ENCODE measurements at regions not wholly inside any gene's neighbourhood (a gene's known extent, or its start where the extent isn't known, plus 50 kb on each side); places are given as distances from the start of the nearest gene placed in this dataset.
A peak's percentile ranks its signal among the peaks of the same experiment; 100 is the strongest.

DNA sequence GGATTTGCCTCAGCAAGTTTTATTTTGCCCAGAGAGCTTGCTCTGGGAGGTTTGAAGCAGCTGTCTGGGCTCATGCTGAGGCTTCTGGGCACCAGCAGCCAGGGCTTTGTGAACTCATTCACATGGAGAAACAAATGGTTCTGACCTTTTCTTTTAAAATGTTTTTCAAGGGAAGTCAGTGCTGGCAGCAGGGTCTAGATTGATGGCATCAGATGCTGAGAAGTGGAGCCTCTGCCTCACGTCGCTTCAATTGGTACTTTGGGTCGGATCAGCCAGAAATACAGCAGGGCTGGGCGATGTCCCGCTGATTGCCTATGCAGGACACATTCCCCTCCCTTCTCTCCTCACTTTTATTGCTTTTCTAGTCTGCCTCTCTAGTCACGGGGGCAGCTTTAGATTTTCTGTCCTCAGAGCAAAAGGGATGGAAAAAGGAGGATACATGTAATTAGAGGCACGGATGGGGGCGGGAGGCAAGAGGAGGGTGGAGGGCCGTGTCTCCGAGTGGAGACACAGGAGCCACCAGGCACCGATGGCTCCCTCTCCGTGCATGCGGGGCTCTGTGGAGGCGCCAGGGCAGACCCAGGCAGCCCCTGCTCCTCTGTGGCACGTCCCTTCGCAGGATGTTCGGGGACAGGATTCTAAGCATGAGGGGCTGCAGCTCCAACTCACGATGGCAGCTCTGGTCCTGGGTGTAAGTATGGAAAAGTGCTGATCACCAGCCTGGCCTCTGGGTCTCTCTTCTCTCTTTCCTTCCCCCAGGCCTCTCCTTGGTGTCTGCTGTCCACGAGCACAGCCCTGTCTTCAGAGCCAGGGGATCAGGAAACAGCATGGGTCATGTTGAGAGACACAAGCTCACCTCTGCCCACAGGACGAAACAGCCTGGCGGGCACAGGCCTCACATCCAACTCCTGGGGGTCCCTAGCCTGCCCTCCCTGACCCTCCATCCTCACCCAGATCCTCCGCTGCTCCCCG lies 116.1 kb downstream of the FAM43A start:
- DNase-seq (ENCODE audit: low read depth in 2 of 2): peak in 1 of 2 donors; percentile 47

DNA sequence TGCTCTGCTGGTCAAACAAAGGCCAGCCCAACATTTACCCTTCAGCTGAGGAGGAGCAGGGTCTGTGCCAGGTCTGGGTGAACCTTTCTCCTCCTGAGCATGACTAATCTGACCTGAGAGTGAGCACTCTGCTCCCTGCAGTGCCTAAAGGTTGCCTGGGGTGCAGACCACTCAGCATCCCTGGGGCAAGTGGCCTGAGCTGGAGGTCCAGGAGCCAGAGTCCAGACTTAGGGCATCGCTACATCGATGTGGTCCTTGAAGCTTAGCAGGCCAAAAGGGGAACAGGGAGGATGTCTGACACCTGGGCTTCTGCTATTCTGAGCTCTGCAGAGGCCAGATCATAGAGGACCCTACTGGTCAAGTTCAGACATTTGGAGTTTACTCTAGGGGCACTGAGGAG lies 119.1 kb downstream of the FAM43A start:
- no peak for DNase-seq (ENCODE audit: low read depth in 2 of 2)

DNA sequence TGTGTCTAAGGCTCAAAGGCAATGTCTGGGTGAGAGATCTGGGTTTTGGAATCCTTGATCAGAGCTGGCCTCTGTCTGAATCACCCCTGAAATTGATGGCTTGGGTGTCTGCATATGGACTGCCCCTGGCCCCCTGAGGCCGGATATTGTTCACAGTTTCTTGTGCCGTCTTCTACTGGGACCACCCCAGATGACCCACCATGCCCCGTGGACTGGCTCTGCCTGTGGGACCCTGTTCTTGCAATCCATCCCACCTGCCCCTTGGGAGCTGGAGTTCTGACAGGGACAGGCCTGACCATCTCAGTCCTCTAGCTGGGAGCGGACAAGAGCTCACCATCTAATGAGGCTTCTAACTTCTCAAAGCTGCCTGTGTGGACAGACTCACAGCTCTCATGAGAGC lies 119.9 kb downstream of the FAM43A start:
- DNase-seq (ENCODE audit: low read depth in 2 of 2): no peak

DNA sequence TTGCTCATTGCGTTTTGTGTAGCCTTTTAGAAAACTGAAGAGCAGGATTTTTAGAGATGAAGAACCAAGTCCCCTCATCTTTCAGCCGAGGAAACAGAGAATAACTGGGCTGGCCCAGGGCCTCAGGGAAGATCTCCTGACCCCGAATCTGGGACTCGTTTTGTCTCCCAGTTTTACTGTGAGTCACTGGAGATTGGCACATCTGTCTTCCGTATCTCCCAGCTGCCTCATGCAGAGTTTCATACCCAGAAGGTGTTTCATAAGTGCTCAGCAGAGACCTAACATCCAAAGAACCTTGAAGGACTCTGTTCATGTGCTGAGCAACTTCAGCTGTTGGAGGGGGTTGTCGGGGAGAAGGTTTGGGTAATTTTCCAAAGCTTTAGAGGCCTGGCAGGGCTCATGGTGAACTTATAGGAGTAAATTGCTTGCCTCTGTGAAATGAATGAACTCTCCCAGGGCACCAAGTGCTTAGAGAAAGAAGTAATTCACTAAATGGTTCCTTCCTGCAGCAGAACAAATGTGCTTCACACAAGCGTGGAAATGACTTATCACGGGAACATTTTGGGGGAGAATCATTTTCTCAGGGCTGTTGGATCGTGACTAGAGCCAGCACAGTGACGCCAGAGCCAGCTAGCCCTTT lies 121.4 kb downstream of the FAM43A start:
- DNase-seq (ENCODE audit: low read depth in 2 of 2): no peak

DNA sequence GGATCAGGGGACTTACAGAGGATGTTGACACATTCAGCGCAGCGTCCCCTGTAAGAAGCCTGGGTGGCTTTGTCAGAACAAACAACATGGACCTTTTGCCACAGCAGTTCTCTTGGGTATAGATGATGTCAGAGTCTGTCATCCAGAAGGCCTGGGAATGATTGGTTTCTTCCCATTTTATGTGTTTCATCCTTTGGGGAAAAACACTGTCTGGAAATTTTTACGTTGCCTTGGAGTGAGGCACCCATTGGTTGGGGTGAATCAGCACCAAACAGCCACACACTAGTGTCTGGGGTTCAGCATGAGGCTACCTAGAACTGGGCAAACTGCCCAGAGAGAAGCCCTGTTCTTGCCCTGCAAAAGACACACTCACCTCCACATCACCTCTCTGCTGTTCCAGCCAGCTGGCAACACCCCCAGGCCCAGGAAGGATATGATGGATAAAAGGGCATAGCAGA lies 123.0 kb downstream of the FAM43A start:
- peak; percentile 20 to 67 for DNase-seq (ENCODE audit: low read depth in 2 of 2)

DNA sequence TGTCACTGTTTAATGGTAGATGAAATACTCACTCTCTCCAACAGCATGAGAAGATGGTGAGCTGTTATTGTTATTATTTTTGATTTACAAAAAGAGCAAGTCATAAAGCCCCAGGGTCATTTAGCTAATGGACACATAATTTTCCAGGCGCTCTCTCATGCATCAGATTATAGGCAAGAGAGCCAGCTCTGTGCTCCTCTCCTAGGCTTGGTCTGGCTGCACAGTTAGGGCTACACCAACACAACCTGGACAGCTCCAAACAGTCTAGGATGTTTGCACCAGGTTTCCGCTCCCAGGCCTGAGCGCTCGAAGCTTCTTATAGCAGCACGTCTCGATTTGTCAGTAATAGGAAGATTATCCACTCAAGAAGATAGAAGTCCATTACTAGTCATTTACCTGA lies 123.7 kb downstream of the FAM43A start:
- no peak for DNase-seq (ENCODE audit: low read depth in 2 of 2)

DNA sequence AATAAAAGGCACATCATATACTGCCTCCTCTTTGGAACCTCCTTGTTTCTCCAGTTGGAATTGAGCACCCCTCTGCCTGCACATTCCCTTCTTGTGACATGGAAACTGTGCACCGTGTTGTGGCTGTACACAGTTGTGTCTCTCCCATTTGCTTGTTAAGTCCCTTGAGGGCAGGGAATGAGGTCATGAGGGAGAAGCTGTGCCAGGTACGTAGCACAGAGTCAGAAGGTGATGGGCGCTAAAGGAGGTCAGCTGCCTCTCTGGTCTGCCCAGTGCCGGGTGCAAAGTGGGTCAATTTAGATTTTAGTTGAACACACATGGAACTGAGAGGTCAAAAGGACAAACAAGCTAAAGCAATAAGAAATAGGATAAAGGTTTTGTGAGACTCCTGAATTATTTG lies 124.4 kb downstream of the FAM43A start:
- no peak for DNase-seq (ENCODE audit: low read depth in 2 of 2)

DNA sequence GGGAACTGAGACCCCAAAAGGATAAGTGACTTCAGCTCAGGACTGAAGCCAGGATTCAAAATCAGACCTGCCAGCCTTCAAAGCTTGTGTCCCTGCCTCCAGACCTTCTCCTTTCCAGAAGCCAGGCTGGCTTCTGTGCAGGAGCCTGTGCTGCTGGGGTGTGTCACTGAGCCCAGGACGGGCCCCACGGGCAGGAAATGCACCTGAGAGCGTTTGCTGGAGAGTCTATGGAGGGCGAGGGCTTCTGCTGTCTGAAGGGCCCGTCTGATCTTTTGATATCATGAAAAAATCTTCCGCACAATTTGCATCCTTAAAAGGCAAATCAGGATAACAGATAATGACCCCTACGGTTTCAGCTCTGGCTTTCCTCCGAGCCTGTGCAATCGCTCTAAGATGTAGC lies 125.4 kb downstream of the FAM43A start:
- no peak for DNase-seq (ENCODE audit: low read depth in 2 of 2)

DNA sequence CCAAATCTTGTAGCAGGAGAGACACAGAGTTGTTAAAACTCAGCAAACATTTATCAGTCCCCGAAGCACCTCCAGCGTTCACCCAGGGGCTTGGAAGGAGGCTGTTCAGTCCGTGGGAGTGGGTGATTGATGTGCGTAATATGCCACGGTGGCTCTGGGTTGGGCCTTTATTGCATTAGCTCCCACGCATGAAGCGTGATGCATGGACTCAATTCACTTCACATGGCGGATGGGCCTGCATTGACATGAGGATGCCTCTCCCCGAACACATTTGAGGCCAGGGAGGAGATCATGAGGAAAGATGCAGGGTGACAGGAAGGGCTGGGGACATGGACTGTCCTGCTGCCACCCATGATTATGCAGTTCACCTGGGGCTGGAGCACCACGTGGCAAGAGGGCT lies 126.5 kb downstream of the FAM43A start:
- DNase-seq (ENCODE audit: low read depth in 2 of 2): no peak

DNA sequence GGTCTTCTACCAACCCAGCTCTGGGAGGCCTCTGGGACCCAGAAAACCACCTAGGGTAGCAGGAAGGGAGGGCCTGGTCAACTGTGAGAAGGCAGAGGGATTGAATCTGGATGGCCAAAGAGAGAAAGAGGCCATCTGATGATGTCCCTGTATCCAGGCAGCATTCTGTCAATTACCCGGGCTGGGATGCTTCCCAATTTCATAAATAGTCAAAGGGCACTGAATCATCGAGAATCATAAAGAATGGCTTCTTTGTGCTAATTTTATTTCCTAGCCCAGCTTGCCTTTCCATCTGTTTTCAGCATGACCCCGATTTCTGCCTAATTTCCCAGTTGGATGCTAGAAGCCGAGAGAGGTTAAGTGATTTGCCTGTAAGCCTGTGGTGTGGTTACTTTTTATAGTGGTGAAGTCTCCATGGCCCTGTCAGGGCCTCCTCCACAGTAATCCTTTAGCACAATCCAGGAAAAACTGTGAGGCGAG lies 129.2 kb downstream of the FAM43A start:
- DNase-seq (ENCODE audit: low read depth in 2 of 2): no peak

DNA sequence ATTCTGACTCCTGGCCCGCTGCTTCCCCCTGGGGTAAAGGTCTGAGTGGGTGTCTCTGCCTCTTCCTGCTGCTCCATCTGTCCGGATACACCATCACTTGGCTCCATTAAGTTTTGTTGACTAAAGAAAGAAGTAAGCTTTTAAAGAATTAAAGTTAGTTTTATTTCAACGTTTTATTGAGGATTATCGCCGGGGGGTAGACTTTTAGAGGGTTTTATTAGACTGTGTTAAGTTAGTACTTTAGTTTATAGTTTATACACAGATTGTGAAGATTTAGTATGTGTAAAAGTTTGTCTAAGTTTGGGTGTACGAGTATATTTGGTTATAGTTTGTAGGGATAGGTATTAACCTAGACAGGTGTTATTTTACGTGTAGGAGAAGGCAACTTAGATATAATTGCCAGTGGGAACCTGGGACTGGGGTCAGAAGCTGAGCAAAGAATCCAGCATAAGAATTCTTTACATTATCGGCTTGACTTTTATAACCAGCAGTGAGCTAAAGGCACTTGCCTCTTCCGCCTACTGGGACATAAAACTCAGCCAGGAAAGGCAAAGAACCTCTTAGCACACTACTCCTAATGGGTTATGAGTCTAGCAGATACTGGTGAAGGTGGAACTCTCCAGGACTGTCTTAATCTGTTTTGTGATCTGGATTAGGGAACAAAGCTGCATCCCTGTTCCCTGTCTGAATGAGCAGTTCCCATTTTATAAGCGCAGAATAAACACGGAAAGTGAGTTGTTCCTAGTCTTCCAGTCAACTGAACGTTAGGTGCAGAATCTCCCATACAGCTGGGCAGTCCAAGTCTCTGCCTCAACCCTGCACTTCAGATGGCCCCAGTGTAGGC lies 131.3 kb downstream of the FAM43A start:
- DNase-seq (ENCODE audit: low read depth in 2 of 2): no peak

DNA sequence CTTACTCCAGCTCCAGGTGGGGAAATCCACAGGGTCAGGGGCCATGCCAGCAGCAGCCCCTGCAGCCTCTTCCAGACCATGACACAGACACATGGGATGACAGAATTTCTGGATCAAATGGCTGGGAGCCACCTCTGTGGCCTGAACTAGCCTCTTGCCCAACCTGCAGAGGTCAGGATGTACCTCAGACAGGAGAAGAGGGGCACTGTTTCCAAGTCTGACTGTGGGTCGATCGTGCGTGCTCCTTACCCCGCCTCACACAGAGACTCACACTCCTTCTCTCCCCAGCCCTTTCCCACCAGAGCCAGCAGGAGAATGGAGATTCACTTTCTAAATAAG lies 131.9 kb downstream of the FAM43A start:
- no peak for DNase-seq (ENCODE audit: low read depth in 2 of 2)

DNA sequence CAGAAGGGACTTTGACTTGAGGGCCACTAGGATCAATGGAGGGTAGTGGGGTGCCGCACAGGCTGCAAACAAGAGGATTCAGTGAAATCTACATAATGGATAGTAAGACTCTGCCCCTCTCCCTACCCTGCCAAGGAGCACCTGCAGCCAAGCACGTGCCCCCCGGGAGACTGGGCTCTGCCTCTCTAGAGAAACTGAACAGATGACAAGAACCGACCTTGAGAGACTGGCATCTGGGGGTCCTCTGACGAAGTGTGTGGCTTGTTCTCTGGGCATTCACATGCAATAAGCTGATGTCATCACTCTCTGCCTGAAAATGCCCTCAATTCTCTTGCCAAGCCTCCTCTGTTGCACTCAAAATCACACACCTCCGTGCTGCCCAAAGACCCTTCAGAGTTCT lies 132.3 kb downstream of the FAM43A start:
- DNase-seq (ENCODE audit: low read depth in 2 of 2): no peak

DNA sequence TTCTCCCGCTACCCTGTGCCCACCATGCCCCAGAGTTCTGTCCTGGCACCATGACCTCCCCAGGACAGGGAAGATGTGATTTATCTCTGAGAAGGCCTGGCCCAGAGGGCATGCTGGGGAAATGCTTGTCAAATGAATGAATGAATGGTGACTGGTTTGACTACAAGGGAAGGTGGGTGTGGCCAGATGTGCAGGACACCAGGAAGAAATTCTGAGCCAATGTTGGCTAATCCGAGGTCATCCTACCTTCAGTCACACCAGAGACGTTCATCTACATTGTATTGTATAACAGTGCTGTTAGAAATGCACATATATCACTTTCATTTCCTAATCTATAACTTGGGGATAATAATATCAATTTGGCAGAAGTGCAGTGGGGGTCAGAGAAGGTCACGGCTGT lies 138.4 kb downstream of the FAM43A start:
- DNase-seq (ENCODE audit: low read depth in 2 of 2): no peak

DNA sequence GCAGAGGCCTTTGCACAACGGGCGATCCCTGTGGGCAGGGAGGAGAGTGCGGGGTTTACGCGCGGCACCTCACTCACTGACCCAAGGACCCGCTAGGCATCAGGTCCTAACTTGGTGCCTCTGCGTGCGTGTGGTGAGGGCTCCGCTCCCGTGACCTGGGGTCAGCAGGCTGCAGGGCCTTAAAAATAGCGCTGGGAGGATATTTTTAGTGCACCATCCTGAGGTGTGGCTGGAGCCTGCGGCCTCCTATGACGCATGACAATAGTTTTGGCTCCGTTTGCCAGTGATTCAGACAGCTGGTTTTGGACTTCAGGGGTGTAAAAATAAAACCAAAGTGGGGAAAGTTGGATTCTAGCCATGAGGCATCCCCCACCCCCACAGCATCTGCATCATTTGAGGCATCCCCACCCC lies 139.0 kb downstream of the FAM43A start:
- peak; percentile 11 to 31 for DNase-seq (ENCODE audit: low read depth in 2 of 2)

DNA sequence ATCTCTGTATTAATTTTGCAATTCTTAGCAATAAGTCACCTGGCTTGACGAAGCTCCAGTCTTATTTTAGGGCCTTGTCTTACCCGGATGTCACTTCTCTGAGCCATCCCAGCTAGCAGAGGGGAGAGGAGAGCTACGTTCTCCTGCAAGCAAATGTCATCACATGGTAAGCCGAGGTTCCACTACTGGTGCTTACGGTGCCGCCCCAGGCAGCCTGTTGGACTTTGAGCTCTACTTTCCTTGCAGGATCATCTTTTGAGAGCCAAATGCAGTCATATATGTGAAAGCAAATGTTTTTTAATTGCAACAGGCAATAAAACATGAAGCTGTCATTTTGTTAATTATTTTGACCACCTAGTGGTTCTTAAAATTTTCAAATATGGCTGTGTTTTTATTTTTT lies 140.9 kb downstream of the FAM43A start:
- no peak for DNase-seq (ENCODE audit: low read depth in 2 of 2)

DNA sequence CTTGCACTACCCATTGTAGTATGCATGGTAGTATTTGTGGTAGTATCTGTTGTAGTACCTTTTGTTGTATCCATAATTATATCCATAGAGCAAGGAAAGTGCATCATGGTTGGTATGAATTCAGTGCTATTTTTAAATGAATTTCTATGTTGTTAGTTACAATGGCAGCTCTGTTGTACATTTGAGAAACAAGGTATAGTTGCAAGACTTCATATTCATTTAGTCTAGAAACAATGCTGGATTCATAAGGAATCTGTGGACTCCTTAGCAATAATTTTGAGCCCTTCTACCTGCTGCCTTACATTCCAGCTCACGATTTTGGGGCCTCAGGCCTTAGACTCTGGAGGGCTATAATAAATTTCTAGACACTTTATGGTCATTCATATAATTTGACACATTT lies 141.8 kb downstream of the FAM43A start:
- DNase-seq (ENCODE audit: low read depth in 2 of 2): no peak

DNA sequence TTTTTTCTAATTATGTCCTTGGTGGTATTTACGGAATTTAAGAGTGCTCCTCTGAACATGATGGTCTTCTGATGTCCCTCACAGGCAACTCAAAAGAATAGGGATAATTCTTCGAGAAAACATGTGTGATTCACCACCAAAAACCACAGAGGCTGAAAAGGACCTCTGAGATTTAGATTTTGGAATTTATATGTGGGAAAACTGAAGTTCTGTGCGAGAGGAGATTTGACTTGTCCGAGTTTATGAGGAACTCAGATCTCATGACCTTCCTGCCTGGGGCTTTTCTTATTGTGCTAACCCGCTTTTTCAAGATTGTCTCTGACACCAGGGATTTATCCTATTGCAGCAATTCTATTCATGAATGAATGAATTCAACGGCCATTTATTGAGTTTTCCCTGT lies 142.4 kb downstream of the FAM43A start:
- no peak for DNase-seq (ENCODE audit: low read depth in 2 of 2)

DNA sequence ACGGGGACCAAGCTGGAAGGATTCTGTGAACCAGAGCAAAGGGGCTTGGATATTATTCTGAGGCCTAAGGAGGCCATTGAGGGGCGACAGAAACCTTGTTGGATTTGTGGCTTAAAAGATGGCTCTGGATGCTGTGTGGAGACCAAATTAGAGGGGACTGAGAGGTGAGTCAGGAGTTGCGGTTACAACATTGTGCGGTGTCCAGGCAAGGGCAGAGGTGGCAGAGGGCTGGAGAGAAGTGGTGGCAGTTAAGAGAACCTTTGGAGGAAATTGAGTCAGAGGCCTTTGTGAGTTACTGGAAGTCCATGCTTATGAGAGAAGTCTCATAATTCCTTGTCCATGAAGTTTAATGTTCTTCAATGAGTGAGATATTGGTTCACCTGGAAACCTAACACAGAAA lies 143.2 kb downstream of the FAM43A start:
- peak in 1 of 2 donors; percentile 27 for DNase-seq (ENCODE audit: low read depth in 2 of 2)

DNA sequence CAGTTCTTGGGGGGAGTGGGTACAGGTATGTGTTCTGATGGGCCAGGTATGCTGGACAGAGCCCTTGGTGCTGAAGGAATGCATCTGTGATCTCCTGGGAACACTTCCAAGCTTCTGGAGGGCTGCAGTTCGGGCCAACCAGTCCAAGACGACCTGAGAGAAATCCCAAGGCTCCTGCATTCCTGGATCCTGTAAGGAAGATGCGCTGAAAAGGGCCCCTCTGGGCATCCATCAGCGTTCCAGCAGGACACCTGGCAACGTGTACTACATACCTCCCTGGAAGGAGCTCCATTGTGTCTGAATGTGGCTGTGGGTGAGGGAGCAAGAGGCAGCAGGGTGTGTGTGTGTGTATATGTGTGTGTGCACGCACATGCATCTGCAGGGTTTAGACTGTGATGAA lies 144.7 kb downstream of the FAM43A start:
- no peak for DNase-seq (ENCODE audit: low read depth in 2 of 2)

DNA sequence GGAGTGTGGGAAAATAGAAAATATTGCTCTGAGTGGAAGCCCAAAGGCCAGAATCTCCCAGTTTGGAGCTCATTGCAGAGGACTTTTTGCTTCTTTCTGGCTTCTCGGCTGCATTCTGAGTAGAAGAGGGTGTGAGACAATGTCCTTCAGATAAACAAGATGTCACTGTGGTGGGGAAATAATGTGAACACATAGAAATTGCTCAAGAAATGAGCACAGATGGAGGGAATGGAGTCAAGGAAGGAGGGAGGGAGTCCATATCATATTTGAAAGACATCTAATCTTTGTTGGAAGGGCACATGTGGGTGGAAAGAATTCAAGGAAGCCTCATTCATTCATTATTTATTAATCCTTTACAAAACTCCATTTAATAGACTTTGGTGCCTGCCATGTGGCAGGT lies 145.3 kb downstream of the FAM43A start:
- DNase-seq (ENCODE audit: low read depth in 2 of 2): no peak
